Endodermal cell (in vitro differentiated cells): ENCODE measurements at regions not wholly inside any gene's neighbourhood (a gene's known extent, or its start where the extent isn't known, plus 50 kb on each side); places are given as distances from the start of the nearest gene placed in this dataset.

ENCODE experiments used
- DNase-seq: peaks from one replicate; pipeline ENCODE4 v3.0.0-alpha.2; 2017
- H3K27ac ChIP-seq: 2 replicates; pipeline ENCODE4 v1.5.1; 2013; ENCODE audit warnings: mild to moderate bottlenecking, low read depth, low read length, moderate library complexity
- H3K27me3 ChIP-seq: 2 replicates; pipeline ENCODE4 v1.6.1; 2013; ENCODE audit warnings: mild to moderate bottlenecking, low read length, moderate library complexity; ENCODE audit not compliant: insufficient read depth, control insufficient read depth, poor library complexity, severe bottlenecking
- H3K36me3 ChIP-seq: 2 replicates; pipeline ENCODE4 v1.7.0; 2013; ENCODE audit warnings: mild to moderate bottlenecking, low read length, moderate library complexity; ENCODE audit not compliant: control insufficient read depth, insufficient read depth
- H3K4me1 ChIP-seq: one replicate; pipeline ENCODE4 v1.7.0; 2013; ENCODE audit warnings: low read length; ENCODE audit not compliant: control insufficient read depth, insufficient read depth
- H3K4me3 ChIP-seq: 2 replicates; pipeline ENCODE4 v1.5.1; 2013; ENCODE audit warnings: mild to moderate bottlenecking, low read length, moderate library complexity
- H3K9ac ChIP-seq: 2 replicates; pipeline ENCODE4 v1.6.1; 2013; ENCODE audit warnings: mild to moderate bottlenecking, low read length, moderate library complexity; ENCODE audit not compliant: poor library complexity, severe bottlenecking; ENCODE audit errors: extremely low read depth
- H3K9me3 ChIP-seq: 2 replicates; pipeline ENCODE4 v1.6.1; 2013; ENCODE audit warnings: mild to moderate bottlenecking, low read length, moderate library complexity; ENCODE audit not compliant: control insufficient read depth
- H3K27ac Mint-ChIP-seq: 2 replicates; pipeline ENCODE4 v1.8.0; 2020; ENCODE audit warnings: mixed read lengths
- H3K27me3 Mint-ChIP-seq: 2 replicates; pipeline ENCODE4 v1.8.0; 2021; ENCODE audit warnings: mild to moderate bottlenecking, mixed read lengths; ENCODE audit not compliant: insufficient read depth
- H3K36me3 Mint-ChIP-seq: 2 replicates; pipeline ENCODE4 v1.8.0; 2020; ENCODE audit warnings: low read depth, mixed read lengths
- H3K4me1 Mint-ChIP-seq: 2 replicates; pipeline ENCODE4 v1.8.0; 2020; ENCODE audit warnings: mixed read lengths
- H3K4me3 Mint-ChIP-seq: 2 replicates; pipeline ENCODE4 v1.8.0; 2020; ENCODE audit warnings: mild to moderate bottlenecking, moderate library complexity, mixed read lengths
- H3K9me3 Mint-ChIP-seq: 2 replicates; pipeline ENCODE4 v1.8.0; 2020; ENCODE audit warnings: mild to moderate bottlenecking, mixed read lengths
- CTCF ChIP-seq: fragments of 200-600 bp; sonication (generic); conservative IDR thresholded peaks from 2 replicates; pipeline ENCODE4 v1.5.0; 2021; ENCODE audit warnings: antibody characterized with exemption, mild to moderate bottlenecking
- whole genome bisulfite sequencing, 2 experiments: methylation state at CpG; one replicate each; pipeline versions ENCODE4 v1.1.5 to v1.1.7; 2013; ENCODE audit warnings: missing lambda C conversion rate in 2 of 2, mixed read lengths in 1 of 2; ENCODE audit not compliant: insufficient coverage in 1 of 2, insufficient read length in 1 of 2; 5-methylcytosine and 5-hydroxymethylcytosine counted together

GRCh38 chr1:37400466-37401225 lies 73.7 kb upstream of the ZC3H12A start:
- DNase-seq: no peak
- Mint-ChIP-seq H3K36me3 (no peaks in the 10 kb centered on the region), H3K27ac (no peak overlapping the region), H3K4me3 (no peak overlapping the region), H3K27me3 (peaks cover 6% of the 10 kb centered on the region), H3K9me3 (no peaks in the 10 kb centered on the region), H3K4me1 (no peaks in the 10 kb centered on the region)
- Histone ChIP-seq H3K4me1 (no peaks in the 10 kb centered on the region), H3K9me3 (no peaks in the 10 kb centered on the region), H3K4me3 (no peak overlapping the region), H3K9ac (no peak overlapping the region), H3K27me3 (no peaks in the 10 kb centered on the region), H3K36me3 (no peaks in the 10 kb centered on the region), H3K27ac (peak overlapping the region; percentile 0)
- TF ChIP-seq CTCF: no peak
- 79 to 87% methylated on average over 20 to 21 of the region's 21 CpGs for WGBS, 2 experiments

- Histone ChIP-seq H3K9me3 (no peaks in the 10 kb centered on the region), H3K27ac (no peak overlapping the region), H3K4me3 (no peak overlapping the region), H3K4me1 (no peaks in the 10 kb centered on the region), H3K27me3 (no peaks in the 10 kb centered on the region), H3K9ac (no peak overlapping the region), H3K36me3 (no peaks in the 10 kb centered on the region)
- Mint-ChIP-seq H3K27me3 (no peaks in the 10 kb centered on the region), H3K4me1 (no peaks in the 10 kb centered on the region), H3K27ac (no peak overlapping the region), H3K4me3 (no peak overlapping the region), H3K9me3 (no peaks in the 10 kb centered on the region), H3K36me3 (no peaks in the 10 kb centered on the region)
- DNase-seq: peak; percentile 59
- TF ChIP-seq CTCF: peak; percentile 42
- 81 to 87% methylated on average over 2 to 4 of the region's 4 CpGs for WGBS, 2 experiments
Measured at GRCh38 chr1:37403166-37403565, 71.2 kb upstream of the ZC3H12A start.

- H3K4me3 ChIP-seq: no peak overlapping the region
- no peak for DNase-seq
- no peaks in the 10 kb centered on the region for H3K9me3 ChIP-seq
- no peak overlapping the region for H3K9ac ChIP-seq
- Mint-ChIP-seq H3K36me3 (no peaks in the 10 kb centered on the region), H3K27me3 (no peaks in the 10 kb centered on the region), H3K4me3 (no peak overlapping the region), H3K27ac (no peak overlapping the region), H3K9me3 (no peaks in the 10 kb centered on the region), H3K4me1 (no peaks in the 10 kb centered on the region)
- WGBS, 2 experiments: 79% methylated on average over 4 of the region's 4 CpGs
- no peaks in the 10 kb centered on the region for H3K4me1 ChIP-seq
- H3K27ac ChIP-seq: no peak overlapping the region
- no peaks in the 10 kb centered on the region for H3K36me3 ChIP-seq
- H3K27me3 ChIP-seq: no peaks in the 10 kb centered on the region
- no peak for TF ChIP-seq CTCF
Measured at GRCh38 chr1:37404711-37405110, 69.7 kb upstream of the ZC3H12A start.
